Gastrocnemius medialis (tissue), 4 donors: ENCODE measurements at regions not wholly inside any gene's neighbourhood (a gene's known extent, or its start where the extent isn't known, plus 50 kb on each side); places are given as distances from the start of the nearest gene placed in this dataset.
A peak's percentile ranks its signal among the peaks of the same experiment; 100 is the strongest.

Source experiments
- ATAC-seq, 2 donors: fragments of 150-250 bp; one replicate each; pipeline ENCODE4 v1.9.1; 2016
- DNase-seq, 2 donors: peaks; one replicate each; pipeline ENCODE4 v3.0.0-alpha.2; 2019
- H3K27ac ChIP-seq, 4 donors: fragments of 200-600 bp; sonication (generic); 1 replicate in 1 of 4; 2 replicates in 3 of 4; pipeline ENCODE4 v1.5.1; 2016 to 2018; ENCODE audit warnings: mild to moderate bottlenecking in 2 of 4, moderate library complexity in 1 of 4
- H3K27me3 ChIP-seq, 3 donors: fragments of 200-600 bp; sonication (generic) in 2 of 3; 1 replicate in 1 of 3; 2 replicates in 2 of 3; pipeline versions ENCODE4 v1.5.1 to v1.6.0; 2016 to 2019; ENCODE audit warnings: mild to moderate bottlenecking in 1 of 3, moderate library complexity in 1 of 3
- H3K36me3 ChIP-seq, 2 donors: fragments of 200-600 bp; sonication (generic) in 1 of 2; one replicate each; pipeline ENCODE4 v1.5.1; 2017 to 2018
- H3K4me1 ChIP-seq, 2 donors: fragments of 200-600 bp; sonication (generic) in 1 of 2; one replicate each; pipeline ENCODE4 v1.5.1; 2016 to 2017; ENCODE audit warnings: mild to moderate bottlenecking in 2 of 2
- H3K4me3 ChIP-seq, 4 donors: fragments of 200-600 bp; sonication (generic) in 3 of 4; 1 replicate in 1 of 4; 2 replicates in 3 of 4; pipeline ENCODE4 v1.5.1; 2016 to 2019; ENCODE audit warnings: mild to moderate bottlenecking in 2 of 4
- H3K9me3 ChIP-seq, 3 donors: fragments of 200-600 bp; sonication (generic) in 2 of 3; 1 replicate in 1 of 3; 2 replicates in 2 of 3; pipeline ENCODE4 v1.5.1; 2016 to 2019
- CTCF ChIP-seq, 5 experiments: fragments of 450-650 bp in 3 of 5; fragments of 200-600 bp in 2 of 5; sonication (generic) in 2 of 5; IDR thresholded peaks in 4 of 5; conservative IDR thresholded peaks in 1 of 5; 1 replicate in 4 of 5; 2 replicates in 1 of 5; pipeline ENCODE4 v1.5.1; 2016 to 2019; ENCODE audit warnings: antibody characterized with exemption in 5 of 5, mild to moderate bottlenecking in 3 of 5, moderate library complexity in 3 of 5
- POLR2A ChIP-seq, 2 donors: fragments of 450-650 bp; IDR thresholded peaks; one replicate each; pipeline ENCODE4 v1.6.1; 2017; ENCODE audit warnings: antibody characterized with exemption in 2 of 2, mild to moderate bottlenecking in 2 of 2, moderate library complexity in 2 of 2
- in situ Hi-C, 4 donors: fragments of 200-750 bp; cut with MboI; loops; one replicate each; pipeline versions ENCODE4 v1.15.0 to v1.8.0; 2017; ENCODE audit warnings: low sequenced_read_pairs in 4 of 4
- intact Hi-C: fragments of 100-400 bp; cut with DNase I; formaldehyde crosslinking; loops from one replicate; pipeline ENCODE4 v1.15.1; 2023; ENCODE audit warnings: low total_unique reads

- peaks cover 0 to 9% of the 10 kb centered on the region in 2 donors for H3K4me1 ChIP-seq
- ATAC-seq (no peak), DNase-seq (no peak)
- intact Hi-C loops = loop anchor here (5.0 to 10.0 kb wide), 2 partner anchors 1651 to 1778 kb away; a partner anchor contains a TSS
- H3K9me3 ChIP-seq = no peaks in the 10 kb centered on the region
- TF ChIP-seq CTCF (IDR thresholded peaks at IDR 0.05 in 4 of 5, conservative IDR thresholded peaks at IDR 0.05 in 1 of 5) (no peak), POLR2A (IDR thresholded peaks at IDR 0.05) (no peak)
- H3K4me3 ChIP-seq = no peak overlapping the region
- no peak overlapping the region for H3K27ac ChIP-seq
- peaks cover 84 to 86% (median 84%) of the 10 kb centered on the region in 3 donors for H3K27me3 ChIP-seq
- in situ Hi-C loops = loop anchor here in 1 of 4 donors (25.0 kb wide), 1 partner anchor 1626 kb away; a partner anchor contains a TSS
- H3K36me3 ChIP-seq = no peaks in the 10 kb centered on the region
Observed at GRCh38 chr6:27812805-27813492, 99.2 kb downstream of the OR2B2 start.

GRCh38 chr6:27812078-27812804 is 100.0 kb downstream of the OR2B2 start:
- DNase-seq (no peak), ATAC-seq (no peak)
- Histone ChIP-seq H3K4me1 (peaks cover 0 to 11% of the 10 kb centered on the region in 2 donors), H3K36me3 (no peaks in the 10 kb centered on the region), H3K27me3 (peaks cover 82 to 93% (median 84%) of the 10 kb centered on the region in 3 donors), H3K9me3 (no peaks in the 10 kb centered on the region), H3K4me3 (no peak overlapping the region), H3K27ac (no peak overlapping the region)
- no peak for TF ChIP-seq CTCF (IDR thresholded peaks at IDR 0.05 in 4 of 5, conservative IDR thresholded peaks at IDR 0.05 in 1 of 5)
- in situ Hi-C loops = loop anchor here in 1 of 4 donors (25.0 kb wide), 1 partner anchor 1625 kb away; a partner anchor contains a TSS
- intact Hi-C loops = loop anchor here (5.0 to 10.0 kb wide), 2 partner anchors 1650 to 1777 kb away; a partner anchor contains a TSS

GRCh38 chr6:27811451-27811772 is 100.8 kb downstream of the OR2B2 start:
- Histone ChIP-seq H3K4me1 (peaks cover 3 to 17% of the 10 kb centered on the region in 2 donors), H3K9me3 (no peaks in the 10 kb centered on the region), H3K27ac (no peak overlapping the region), H3K36me3 (no peaks in the 10 kb centered on the region), H3K4me3 (no peak overlapping the region), H3K27me3 (peaks cover 82 to 96% (median 88%) of the 10 kb centered on the region in 3 donors)
- intact Hi-C loops (loop anchor here (2.0 to 10.0 kb wide), 3 partner anchors 27 to 1777 kb away; a partner anchor contains a TSS), in situ Hi-C loops (loop anchor here in 1 of 4 donors (25.0 kb wide), 1 partner anchor 1624 kb away; a partner anchor contains a TSS)
- ATAC-seq = no peak
- no peak for DNase-seq
- TF ChIP-seq CTCF (IDR thresholded peaks at IDR 0.05 in 4 of 5, conservative IDR thresholded peaks at IDR 0.05 in 1 of 5) (no peak), POLR2A (IDR thresholded peaks at IDR 0.05) (no peak)

GRCh38 chr6:27810768-27811450 is 101.3 kb downstream of the OR2B2 start:
- no peak for ATAC-seq
- peaks cover 78 to 96% (median 90%) of the 10 kb centered on the region in 3 donors for H3K27me3 ChIP-seq
- peak overlapping the region in 3 of 4 donors; percentile 51 to 67 (median 64) for H3K4me3 ChIP-seq
- H3K36me3 ChIP-seq = no peaks in the 10 kb centered on the region
- in situ Hi-C loops (loop anchor here in 1 of 4 donors (25.0 kb wide), 1 partner anchor 1624 kb away; a partner anchor contains a TSS), intact Hi-C loops (loop anchor here (2.0 to 10.0 kb wide), 3 partner anchors 28 to 1776 kb away; a partner anchor contains a TSS)
- H3K9me3 ChIP-seq = no peaks in the 10 kb centered on the region
- H3K27ac ChIP-seq = peak overlapping the region in 1 of 4 donors; percentile 68
- TF ChIP-seq CTCF (IDR thresholded peaks at IDR 0.05 in 4 of 5, conservative IDR thresholded peaks at IDR 0.05 in 1 of 5) (no peak), POLR2A (IDR thresholded peaks at IDR 0.05) (no peak)
- no peak for DNase-seq
- H3K4me1 ChIP-seq = peaks cover 3 to 17% of the 10 kb centered on the region in 2 donors
